Stomach (tissue), 8 donors: ENCODE measurements at regions not wholly inside any gene's neighbourhood (a gene's known extent, or its start where the extent isn't known, plus 50 kb on each side); places are given as distances from the start of the nearest gene placed in this dataset.

ENCODE experiments used
- DNase-seq, 2 donors: peaks; one replicate each; pipeline versions ENCODE4 v3.0.0 to v3.0.0-alpha.2; 2013 to 2019
- H3K27ac ChIP-seq, 5 donors: fragments of 200-600 bp in 4 of 5; sonication (generic) in 4 of 5; one replicate each; pipeline ENCODE4 v1.5.1; 2013 to 2019; ENCODE audit warnings: mild to moderate bottlenecking in 1 of 5, moderate library complexity in 1 of 5
- H3K27me3 ChIP-seq, 3 donors: fragments of 200-600 bp; sonication (generic); one replicate each; pipeline ENCODE4 v1.5.1; 2017 to 2019; ENCODE audit warnings: mixed run types in 1 of 3
- H3K36me3 ChIP-seq, 4 donors: fragments of 200-600 bp; sonication (generic); 1 replicate in 3 of 4; 2 replicates in 1 of 4; pipeline ENCODE4 v1.5.1; 2016 to 2019
- H3K4me1 ChIP-seq, 4 donors: fragments of 200-600 bp; sonication (generic); one replicate each; pipeline ENCODE4 v1.5.1; 2016 to 2019
- H3K4me3 ChIP-seq, 4 donors: fragments of 200-600 bp; sonication (generic) in 3 of 4; one replicate each; pipeline ENCODE4 v1.5.1; 2016 to 2019; ENCODE audit warnings: mild to moderate bottlenecking in 1 of 4
- H3K9me3 ChIP-seq, 4 donors: fragments of 200-600 bp; sonication (generic); one replicate each; pipeline ENCODE4 v1.5.1; 2016 to 2019
- EP300 ChIP-seq: sonication (generic); formaldehyde crosslinking; IDR thresholded peaks from one replicate; pipeline ENCODE4 v1.6.1; 2017; ENCODE audit warnings: antibody characterized with exemption
- POLR2A ChIP-seq, 4 donors: fragments of 450-650 bp; IDR thresholded peaks; one replicate each; pipeline ENCODE4 v1.6.1; 2016; ENCODE audit warnings: antibody characterized with exemption in 4 of 4, control low read depth in 2 of 4, mild to moderate bottlenecking in 1 of 4, moderate library complexity in 1 of 4
- POLR2AphosphoS5 ChIP-seq, 3 donors: sonication (generic); formaldehyde crosslinking; IDR thresholded peaks; one replicate each; pipeline ENCODE4 v1.6.1; 2016; ENCODE audit warnings: antibody characterized with exemption in 3 of 3
- WGBS, 5 donors: extraction: QIAGEN DNeasy Blood & Tissue Kit in 3 of 5; methylation state at CpG; one replicate each; pipeline versions ENCODE4 v1.1.5 to v1.1.7; 2013 to 2018; 5-methylcytosine and 5-hydroxymethylcytosine counted together
- intact Hi-C: fragments of 100-400 bp; cut with DNase I; formaldehyde crosslinking; loops from one replicate; pipeline ENCODE4 v1.15.1; 2023; ENCODE audit warnings: low total_unique reads
- TF ChIP-seq, protein P1 (sequence below), 7 experiments: fragments of 450-650 bp in 4 of 7; fragments of 200-600 bp in 3 of 7; sonication (generic) in 3 of 7; IDR thresholded peaks; one replicate each; pipeline ENCODE4 v1.5.1; 2016 to 2019; ENCODE audit warnings: antibody characterized with exemption in 7 of 7, control low read depth in 2 of 7, mild to moderate bottlenecking in 1 of 7
- donor health status: healthy with polysubstance abuse.
- donor health status: Bipolar disorder and iron deficiency.
- donor health status: healthy.

DNA sequence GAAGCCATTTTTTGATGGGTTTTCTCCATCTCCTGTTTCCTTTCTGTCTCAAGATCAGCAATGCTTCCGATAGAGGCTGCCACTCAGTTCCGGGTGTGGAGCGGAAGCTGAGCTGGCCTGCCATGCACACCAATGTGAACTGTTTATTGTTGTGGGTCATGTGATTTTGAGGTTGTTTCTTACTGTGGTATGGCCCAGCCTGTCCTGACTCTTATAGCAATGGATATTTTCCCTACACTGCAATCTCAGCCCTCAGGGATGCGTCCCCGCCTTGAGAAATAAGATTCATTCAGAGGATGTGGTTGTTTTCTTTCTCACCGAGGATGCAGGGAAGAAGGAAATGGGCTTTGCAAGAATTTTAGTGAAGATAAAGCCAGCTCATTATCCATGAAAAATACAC is 134.7 kb downstream of the PFKFB3 start:
- 77 to 83% (median 81%) methylated on average over 6 of the region's 6 CpGs for WGBS, 5 donors
- Histone ChIP-seq H3K9me3 (no peaks in the 10 kb centered on the region), H3K4me1 (no peaks in the 10 kb centered on the region), H3K27me3 (no peaks in the 10 kb centered on the region), H3K36me3 (no peaks in the 10 kb centered on the region), H3K4me3 (no peak overlapping the region), H3K27ac (no peak overlapping the region)
- DNase-seq: no peak
- TF ChIP-seq, protein P1, sequence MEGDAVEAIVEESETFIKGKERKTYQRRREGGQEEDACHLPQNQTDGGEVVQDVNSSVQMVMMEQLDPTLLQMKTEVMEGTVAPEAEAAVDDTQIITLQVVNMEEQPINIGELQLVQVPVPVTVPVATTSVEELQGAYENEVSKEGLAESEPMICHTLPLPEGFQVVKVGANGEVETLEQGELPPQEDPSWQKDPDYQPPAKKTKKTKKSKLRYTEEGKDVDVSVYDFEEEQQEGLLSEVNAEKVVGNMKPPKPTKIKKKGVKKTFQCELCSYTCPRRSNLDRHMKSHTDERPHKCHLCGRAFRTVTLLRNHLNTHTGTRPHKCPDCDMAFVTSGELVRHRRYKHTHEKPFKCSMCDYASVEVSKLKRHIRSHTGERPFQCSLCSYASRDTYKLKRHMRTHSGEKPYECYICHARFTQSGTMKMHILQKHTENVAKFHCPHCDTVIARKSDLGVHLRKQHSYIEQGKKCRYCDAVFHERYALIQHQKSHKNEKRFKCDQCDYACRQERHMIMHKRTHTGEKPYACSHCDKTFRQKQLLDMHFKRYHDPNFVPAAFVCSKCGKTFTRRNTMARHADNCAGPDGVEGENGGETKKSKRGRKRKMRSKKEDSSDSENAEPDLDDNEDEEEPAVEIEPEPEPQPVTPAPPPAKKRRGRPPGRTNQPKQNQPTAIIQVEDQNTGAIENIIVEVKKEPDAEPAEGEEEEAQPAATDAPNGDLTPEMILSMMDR (IDR thresholded peaks at IDR 0.05): no peak
- no peak for TF ChIP-seq POLR2AphosphoS5 (IDR thresholded peaks at IDR 0.05)
- TF ChIP-seq EP300: no peak
- no peak for TF ChIP-seq POLR2A (IDR thresholded peaks at IDR 0.05)
- intact Hi-C loops: no loop called here

DNA sequence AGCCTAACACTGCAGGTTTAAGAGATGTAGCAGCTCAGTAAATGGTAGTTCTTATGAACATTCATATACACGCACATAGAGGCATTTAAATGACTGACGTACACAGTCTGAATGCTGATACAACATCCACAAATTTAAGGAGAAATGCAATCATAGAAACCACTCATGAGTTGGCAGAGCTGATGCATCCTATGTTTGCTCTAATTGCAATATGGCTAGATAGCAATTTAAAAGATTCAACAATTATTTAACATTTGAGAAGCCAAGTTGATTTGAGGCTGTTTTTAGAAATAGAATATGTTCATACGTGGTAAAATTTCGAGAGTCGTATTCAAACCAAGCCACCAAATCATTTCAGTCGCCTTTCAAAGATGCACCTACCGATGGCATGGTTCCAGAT is 135.6 kb downstream of the PFKFB3 start:
- no peak overlapping the region for H3K4me3 ChIP-seq
- 80 to 87% (median 87%) methylated on average over 7 of the region's 7 CpGs for WGBS, 5 donors
- H3K36me3 ChIP-seq: no peaks in the 10 kb centered on the region
- no peaks in the 10 kb centered on the region for H3K9me3 ChIP-seq
- no peaks in the 10 kb centered on the region for H3K4me1 ChIP-seq
- TF ChIP-seq POLR2A (IDR thresholded peaks at IDR 0.05) (no peak), EP300 (no peak), POLR2AphosphoS5 (IDR thresholded peaks at IDR 0.05) (no peak)
- TF ChIP-seq, protein P1 (IDR thresholded peaks at IDR 0.05): no peak
- intact Hi-C loops: no loop called here
- H3K27me3 ChIP-seq: no peaks in the 10 kb centered on the region
- H3K27ac ChIP-seq: no peak overlapping the region
- no peak for DNase-seq

DNA sequence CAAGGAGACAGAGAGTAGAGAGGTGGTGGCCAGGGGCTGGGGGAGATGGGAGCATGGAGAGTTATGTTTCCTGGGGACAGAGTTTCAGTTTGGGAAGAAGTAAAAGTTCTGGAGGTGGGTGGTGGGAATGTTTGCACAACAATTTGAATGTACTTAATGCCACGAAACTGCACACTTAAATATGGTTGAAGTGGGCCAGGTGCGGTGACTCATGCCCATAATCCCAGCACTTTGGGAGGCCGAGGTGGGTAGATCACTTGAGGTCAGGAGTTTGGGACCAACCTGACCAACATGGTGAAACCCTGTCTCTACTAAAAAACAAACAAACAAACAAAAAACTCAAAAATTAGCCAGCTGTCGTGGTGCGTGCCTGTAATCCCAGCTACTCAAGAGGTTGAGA is 137.2 kb downstream of the PFKFB3 start:
- Histone ChIP-seq H3K27me3 (no peaks in the 10 kb centered on the region), H3K4me3 (no peak overlapping the region), H3K27ac (no peak overlapping the region), H3K4me1 (no peaks in the 10 kb centered on the region), H3K9me3 (no peaks in the 10 kb centered on the region), H3K36me3 (no peaks in the 10 kb centered on the region)
- intact Hi-C loops: no loop called here
- WGBS, 5 donors: 86 to 98% (median 92%) methylated on average over 5 of the region's 5 CpGs
- DNase-seq: no peak
- no peak for TF ChIP-seq POLR2AphosphoS5 (IDR thresholded peaks at IDR 0.05)
- no peak for TF ChIP-seq EP300
- TF ChIP-seq, protein P1 (IDR thresholded peaks at IDR 0.05): no peak
- no peak for TF ChIP-seq POLR2A (IDR thresholded peaks at IDR 0.05)

DNA sequence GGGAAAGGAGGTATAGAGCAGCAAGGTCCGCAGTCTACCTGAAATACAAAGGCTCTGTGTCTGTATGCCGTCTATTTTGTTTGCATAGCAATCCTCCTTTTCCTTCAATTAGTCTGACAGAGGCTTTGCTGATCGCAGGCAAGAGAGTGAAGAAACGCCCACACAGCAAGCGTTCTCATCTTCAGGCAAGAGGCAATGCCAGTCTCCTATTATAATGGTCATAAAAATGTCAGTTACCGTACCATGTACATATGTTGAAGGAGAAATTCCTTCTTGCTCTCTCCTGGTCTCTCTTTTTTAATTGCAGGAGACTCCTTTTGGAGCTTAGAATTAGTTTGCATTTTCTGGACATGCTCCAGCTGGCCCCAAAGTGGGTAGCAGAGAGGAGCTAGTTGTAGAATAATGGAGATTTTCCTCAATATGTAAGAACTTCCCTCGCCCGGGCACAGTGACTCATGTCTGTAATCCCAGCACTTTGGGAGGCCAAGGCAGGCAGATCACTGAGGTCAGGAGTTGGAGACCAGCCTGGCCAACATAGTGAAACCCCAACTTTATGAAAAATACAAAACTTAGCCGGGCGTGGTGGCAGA is 139.5 kb downstream of the PFKFB3 start:
- 69 to 81% (median 75%) methylated on average over 10 of the region's 10 CpGs for WGBS, 5 donors
- TF ChIP-seq, protein P1 (IDR thresholded peaks at IDR 0.05): no peak
- TF ChIP-seq POLR2AphosphoS5 (IDR thresholded peaks at IDR 0.05) (no peak), EP300 (no peak), POLR2A (IDR thresholded peaks at IDR 0.05) (no peak)
- no peak for DNase-seq
- H3K4me1 ChIP-seq: peaks cover 0 to 3% (median 1%) of the 10 kb centered on the region in 4 donors
- intact Hi-C loops: no loop called here
- H3K4me3 ChIP-seq: no peak overlapping the region
- no peaks in the 10 kb centered on the region for H3K9me3 ChIP-seq
- no peak overlapping the region for H3K27ac ChIP-seq
- no peaks in the 10 kb centered on the region for H3K36me3 ChIP-seq
- H3K27me3 ChIP-seq: no peaks in the 10 kb centered on the region
